IPS-NIHi7 (cell line): ENCODE measurements at regions not wholly inside any gene's neighbourhood (a gene's known extent, or its start where the extent isn't known, plus 50 kb on each side); places are given as distances from the start of the nearest gene placed in this dataset.
"Not testable (repeated sequence)": the region's sequence is repeated elsewhere in the genome, so short reads cannot be mapped to it uniquely, and the experiment has no call there.

Experiments
- DNase-seq: peaks from one replicate; pipeline ENCODE4 v3.0.0; 2012; ENCODE audit warnings: mixed read lengths; ENCODE audit errors: extremely low spot score

GRCh38 chr18:73683409-73684238 is 464.0 kb downstream of the FBXO15 start:
- DNase-seq: no peak

DNA sequence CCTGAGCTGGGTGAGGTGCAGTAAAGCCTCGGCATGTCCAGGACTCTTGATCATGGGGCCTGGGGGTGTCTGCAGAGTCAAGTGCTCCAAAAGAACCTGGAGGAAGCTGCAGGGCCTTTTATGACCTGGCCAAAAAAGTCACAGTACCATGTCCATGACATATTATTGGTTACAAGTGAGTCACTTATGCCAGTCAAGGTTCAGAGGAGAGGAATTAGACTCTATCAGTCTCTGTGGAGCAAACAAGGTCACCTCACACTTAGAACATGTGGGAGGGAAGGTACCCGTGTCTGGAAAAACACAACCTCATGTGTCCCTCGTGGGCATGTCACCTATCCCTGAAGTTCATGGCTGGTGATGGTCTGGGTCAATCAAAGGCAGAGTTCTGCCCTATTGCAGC is 465.7 kb downstream of the FBXO15 start:
- no peak for DNase-seq

DNA sequence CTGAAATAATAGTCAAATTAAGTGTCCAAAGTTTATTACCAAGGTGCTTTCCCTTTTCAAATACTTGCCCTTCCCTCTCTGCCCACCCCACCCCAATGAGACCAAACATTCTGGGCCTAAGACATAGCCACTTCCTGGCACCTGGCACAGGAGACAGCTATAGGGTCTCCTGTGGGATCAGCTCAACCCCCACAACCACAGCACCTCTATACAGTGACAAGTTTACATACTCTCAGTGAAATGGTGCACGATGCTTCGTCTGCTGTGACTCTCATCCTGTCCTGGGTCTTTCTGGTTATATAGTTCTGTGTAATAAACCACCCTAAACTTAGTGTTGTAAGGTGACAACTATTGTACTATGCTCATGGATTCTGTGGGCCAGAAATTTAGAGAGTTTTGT is 466.2 kb downstream of the FBXO15 start:
- no peak for DNase-seq

DNA sequence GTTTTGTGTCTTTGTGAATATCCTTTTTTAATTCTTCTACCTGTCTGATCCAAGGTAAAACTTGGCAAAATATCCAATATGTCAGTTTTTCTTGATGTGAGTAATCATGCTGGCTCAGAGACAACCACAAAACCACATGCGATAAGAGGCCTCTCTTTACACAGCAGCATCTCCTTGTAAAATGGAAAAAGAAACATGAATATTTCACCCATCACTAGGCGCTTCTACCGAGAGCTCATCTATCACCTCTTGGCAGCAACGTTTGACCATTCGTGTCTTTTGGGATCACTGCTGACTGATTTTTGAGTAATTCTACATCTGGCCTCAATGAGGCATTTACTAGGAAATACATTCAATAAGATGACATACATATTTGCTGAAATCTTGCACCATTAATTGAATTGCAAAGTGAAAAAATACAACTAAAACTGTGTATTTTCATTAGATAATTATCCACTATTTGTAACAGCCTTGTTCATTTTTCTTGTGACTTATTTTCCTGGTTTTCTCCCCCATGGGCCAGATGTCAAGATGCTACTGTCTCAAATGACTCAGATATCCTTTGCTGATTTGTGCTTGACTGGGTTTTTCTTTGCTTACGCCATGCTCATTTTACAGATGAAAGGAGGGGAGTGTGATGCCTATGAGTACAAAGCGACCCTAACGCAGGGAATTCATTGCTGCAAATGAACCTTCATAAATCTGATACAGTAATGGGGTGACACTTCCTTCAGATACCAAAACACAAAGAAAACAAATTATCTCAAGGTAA is 467.5 kb downstream of the FBXO15 start:
- DNase-seq: no peak

- DNase-seq: no peak
These were observed 470.2 kb downstream of the FBXO15 start for GRCh38 chr18:73677450-73677849.

GRCh38 chr18:73674125-73674865 is 473.3 kb downstream of the FBXO15 start:
- no peak for DNase-seq

- not testable (repeated sequence) for DNase-seq
These were observed 476.2 kb downstream of the FBXO15 start for GRCh38 chr18:73671480-73671879.

GRCh38 chr18:73670524-73670923 is 477.1 kb downstream of the FBXO15 start:
- no peak for DNase-seq

DNA sequence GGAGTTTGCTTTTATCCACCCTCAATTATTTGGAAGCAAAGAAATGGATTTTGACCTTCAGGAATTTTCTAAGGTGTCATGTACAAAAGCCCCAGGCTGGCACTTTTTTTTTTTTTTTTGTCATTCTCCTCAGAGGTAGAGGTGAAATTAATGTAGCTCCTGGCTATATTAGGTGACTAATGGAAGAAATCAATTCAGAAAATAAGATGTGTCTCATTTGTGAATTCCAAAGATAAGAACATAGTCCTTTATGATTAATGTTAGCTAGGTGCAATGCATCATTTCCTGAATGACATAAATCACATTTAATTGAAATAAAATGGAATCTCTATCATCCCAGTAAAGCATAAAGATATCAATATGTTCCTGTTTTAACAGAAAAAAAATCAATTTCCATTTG is 477.6 kb downstream of the FBXO15 start:
- no peak for DNase-seq

- no peak for DNase-seq
These were observed 478.3 kb downstream of the FBXO15 start for GRCh38 chr18:73669297-73669696.

DNA sequence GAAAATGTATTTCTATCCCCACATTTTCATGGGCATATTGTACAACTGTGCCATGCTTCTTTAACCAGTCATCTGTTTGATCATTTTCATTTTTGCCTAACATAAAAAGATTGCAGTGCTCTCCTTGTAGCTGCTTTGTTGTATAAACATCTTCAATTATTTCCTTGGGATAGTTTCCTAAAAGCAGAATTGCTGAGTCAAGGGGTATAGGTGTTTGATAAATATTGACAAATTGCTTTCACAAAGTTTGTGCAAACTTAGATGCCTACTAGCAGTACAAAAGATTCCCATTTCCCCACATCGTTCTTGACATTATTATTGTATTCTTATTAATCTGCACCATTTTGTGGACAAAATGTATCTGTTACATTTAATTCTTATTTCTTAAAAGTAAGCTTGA is 479.6 kb downstream of the FBXO15 start:
- DNase-seq: no peak

DNA sequence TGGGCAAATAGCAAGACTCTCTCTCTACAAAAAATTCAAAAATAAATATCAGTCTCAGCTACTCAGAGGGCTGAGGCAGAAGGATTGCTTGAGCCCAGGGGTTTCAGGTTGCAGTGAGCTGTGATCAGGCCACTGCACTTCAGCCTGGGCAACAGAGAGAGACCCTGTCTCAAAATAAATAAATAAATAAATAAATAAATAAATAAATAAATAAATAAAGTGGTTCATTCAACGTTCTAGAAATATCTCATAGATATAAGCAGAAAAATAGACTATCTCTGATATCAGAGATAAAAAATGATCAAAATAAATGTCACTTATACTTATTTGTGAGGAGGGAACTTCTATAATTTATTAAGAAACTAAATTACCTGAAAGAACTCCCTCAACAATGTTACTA is 480.9 kb downstream of the FBXO15 start:
- DNase-seq: no peak

DNA sequence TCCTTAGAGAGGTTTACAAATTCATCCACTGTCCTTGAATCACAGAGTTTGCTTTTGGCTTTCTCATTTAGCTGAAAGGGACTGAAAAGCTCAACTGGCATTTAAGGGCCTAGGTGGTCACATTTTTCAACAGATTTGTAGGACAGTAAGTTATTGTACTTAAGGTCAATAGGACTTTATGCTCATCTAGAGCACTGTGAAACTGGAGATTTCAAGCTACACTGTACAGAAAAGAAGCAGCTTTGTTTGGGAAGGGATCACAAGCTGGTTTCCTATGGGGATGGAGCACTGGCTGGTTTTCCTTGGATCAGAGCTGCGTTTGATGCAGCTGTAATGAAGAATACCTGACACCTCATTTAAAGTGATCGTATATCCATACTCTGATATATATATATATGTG is 482.7 kb downstream of the FBXO15 start:
- DNase-seq: no peak

DNA sequence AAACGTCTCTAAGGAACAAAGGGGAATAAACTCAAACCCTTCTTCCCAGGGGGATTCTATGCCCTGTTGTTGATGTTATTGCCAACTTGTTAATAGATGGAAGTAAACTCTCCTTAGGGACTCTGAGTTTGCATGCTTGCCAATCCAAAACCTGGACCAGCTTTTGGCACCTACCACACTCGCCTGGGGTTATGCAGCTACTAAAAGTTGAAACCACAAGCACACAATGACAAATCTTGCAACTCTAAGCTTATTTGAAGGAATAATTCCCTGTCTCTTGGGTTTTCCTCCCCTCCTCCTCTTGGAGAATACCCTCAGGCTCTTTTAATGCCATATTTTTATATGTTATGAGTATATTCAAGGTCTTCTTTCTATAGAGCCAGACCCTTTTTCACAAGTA is 484.1 kb downstream of the FBXO15 start:
- DNase-seq: no peak

- DNase-seq: no peak
These were observed 485.2 kb downstream of the FBXO15 start for GRCh38 chr18:73662421-73662820.

- no peak for DNase-seq
These were observed 486.4 kb downstream of the FBXO15 start for GRCh38 chr18:73660931-73661856.

GRCh38 chr18:73656691-73657090 is 490.9 kb downstream of the FBXO15 start:
- no peak for DNase-seq

DNA sequence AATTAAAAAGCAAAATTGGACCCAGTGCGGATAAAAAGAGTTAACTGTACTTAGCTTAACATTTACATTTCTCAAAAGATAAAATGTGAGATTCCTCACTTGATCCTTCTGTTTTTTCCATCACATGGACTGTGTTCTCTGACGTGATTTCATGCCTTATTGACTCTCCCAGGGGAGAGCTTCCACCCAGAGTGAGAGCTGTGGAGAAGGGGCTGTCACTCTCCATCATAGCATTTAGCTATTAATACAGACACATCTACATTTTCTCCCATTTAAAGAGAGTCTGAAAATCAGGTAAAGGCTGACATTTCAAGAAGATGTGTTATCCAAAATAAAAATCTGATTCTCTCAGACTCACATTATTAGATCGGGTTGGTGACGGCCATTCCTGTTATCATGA is 493.8 kb downstream of the FBXO15 start:
- DNase-seq: no peak

- DNase-seq: no peak
These were observed 494.4 kb downstream of the FBXO15 start for GRCh38 chr18:73653251-73653650.

DNA sequence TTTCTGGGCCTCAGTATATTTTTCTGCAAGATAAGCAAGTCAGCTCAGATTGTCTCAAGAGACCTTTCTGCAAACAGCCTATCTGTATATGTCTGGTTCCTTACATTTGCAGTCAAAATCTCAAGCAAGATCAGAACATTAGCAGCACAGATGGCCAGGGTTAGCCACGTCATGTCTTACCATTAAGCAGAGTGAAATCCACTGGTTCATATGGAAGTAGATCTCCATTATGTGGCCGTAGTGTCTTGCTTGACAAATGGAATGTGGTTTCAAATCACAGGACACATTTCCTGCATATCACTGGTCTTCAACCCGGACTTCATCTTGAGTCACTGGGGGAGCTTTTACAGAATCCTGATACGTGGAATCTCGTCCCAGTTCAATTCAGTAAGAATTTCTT is 500.2 kb downstream of the FBXO15 start:
- no peak for DNase-seq

DNA sequence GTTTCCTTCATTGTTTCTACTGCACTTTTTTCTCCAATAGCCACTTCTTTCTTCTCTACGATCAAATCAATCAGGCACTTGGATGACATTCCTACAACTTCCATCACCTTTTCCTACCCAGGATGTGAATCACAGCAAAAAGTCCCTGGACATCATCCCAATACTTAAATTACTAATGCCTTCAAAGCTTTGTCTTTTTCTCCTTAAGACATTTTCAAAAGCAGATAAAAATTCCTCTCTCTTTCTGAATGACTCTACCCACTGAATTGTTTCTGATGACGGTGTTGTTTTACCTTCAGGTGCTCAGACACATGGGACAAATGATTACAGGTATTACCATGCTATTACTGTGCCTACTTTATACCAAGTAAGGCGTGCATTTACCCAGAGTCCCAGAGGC is 500.9 kb downstream of the FBXO15 start:
- no peak for DNase-seq
